HEK293 (cell line): ENCODE measurements at regions not wholly inside any gene's neighbourhood (a gene's known extent, or its start where the extent isn't known, plus 50 kb on each side); places are given as distances from the start of the nearest gene placed in this dataset.

ENCODE experiments used
- CTCF ChIA-PET: fragments of 350-600 bp; formaldehyde crosslinking; extraction: SDS; loops from one replicate; lab custom pipeline; 2021; ENCODE audit warnings: antibody characterized with exemption; lab: Yijun Ruan, JAX
- POLR2A ChIA-PET: fragments of 300-600 bp; formaldehyde crosslinking; extraction: SDS; loops from one replicate; lab custom pipeline; 2020; ENCODE audit warnings: antibody characterized with exemption, inconsistent platforms; lab: Yijun Ruan, JAX
- H3K27ac ChIP-seq: fragments of 200-500 bp; sonication (Bioruptor generic); 2 replicates; pipeline ENCODE4 v1.5.1; 2014; ENCODE audit warnings: low read depth, low read length, control low read depth, inconsistent platforms; ENCODE audit errors: extremely low read depth
- H3K36me3 ChIP-seq, 2 experiments: fragments of 200-500 bp in 1 of 2; sonication (Bioruptor generic) in 1 of 2; 1 replicate in 1 of 2; 2 replicates in 1 of 2; pipeline ENCODE4 v1.5.1; 2014 to 2017; ENCODE audit warnings: inconsistent platforms in 2 of 2, low read length in 2 of 2; ENCODE audit not compliant: control insufficient read depth in 2 of 2, insufficient read depth in 1 of 2
- H3K4me1 ChIP-seq: fragments of 200-500 bp; sonication (Bioruptor generic); 2 replicates; pipeline ENCODE4 v1.5.1; 2014; ENCODE audit warnings: mild to moderate bottlenecking, low read length, inconsistent platforms; ENCODE audit not compliant: control insufficient read depth, insufficient read depth
- H3K4me3 ChIP-seq: 2 replicates; pipeline ENCODE4 v1.5.1; 2011; ENCODE audit warnings: low read depth, mild to moderate bottlenecking, control low read depth, low read length, moderate library complexity
- H3K9me3 ChIP-seq: fragments of 200-500 bp; sonication (Bioruptor generic); 2 replicates; pipeline ENCODE4 v1.5.1; 2014; ENCODE audit warnings: low read depth, low read length, inconsistent platforms; ENCODE audit not compliant: control insufficient read depth, insufficient read depth
- GFI1B ChIP-seq: fragments of 450-650 bp; formaldehyde crosslinking; IDR thresholded peaks from 2 replicates; pipeline ENCODE4 v1.5.1; 2016; ENCODE audit warnings: missing biosample characterization, missing genetic modification characterization
- GLI4 ChIP-seq: fragments of 450-650 bp; formaldehyde crosslinking; IDR thresholded peaks from 2 replicates; pipeline ENCODE4 v1.5.1; 2016; ENCODE audit warnings: missing biosample characterization, missing genetic modification characterization
- REST ChIP-seq: fragments of 450-650 bp; formaldehyde crosslinking; IDR thresholded peaks from 2 replicates; pipeline ENCODE4 v1.5.1; 2016; ENCODE audit warnings: missing biosample characterization, missing genetic modification characterization
- ZBTB1 ChIP-seq: fragments of 450-650 bp; formaldehyde crosslinking; IDR thresholded peaks from 2 replicates; pipeline ENCODE4 v1.5.1; 2016; ENCODE audit warnings: missing biosample characterization, missing genetic modification characterization
- ZBTB20 ChIP-seq: fragments of 450-650 bp; formaldehyde crosslinking; IDR thresholded peaks from 2 replicates; pipeline ENCODE4 v1.5.1; 2016; ENCODE audit warnings: missing biosample characterization, missing genetic modification characterization
- ZBTB44 ChIP-seq: fragments of 450-650 bp; IDR thresholded peaks from 2 replicates; pipeline ENCODE4 v1.5.1; 2018; ENCODE audit warnings: missing biosample characterization, mild to moderate bottlenecking, missing genetic modification characterization
- ZBTB6 ChIP-seq: fragments of 450-650 bp; formaldehyde crosslinking; IDR thresholded peaks from 2 replicates; pipeline ENCODE4 v1.5.1; 2017; ENCODE audit warnings: missing biosample characterization, missing genetic modification characterization
- ZNF157 ChIP-seq: fragments of 450-650 bp; formaldehyde crosslinking; IDR thresholded peaks from 2 replicates; pipeline ENCODE4 v1.5.1; 2016; ENCODE audit warnings: missing biosample characterization, missing genetic modification characterization
- ZNF26 ChIP-seq: fragments of 450-650 bp; formaldehyde crosslinking; IDR thresholded peaks from 2 replicates; pipeline ENCODE4 v1.5.1; 2016; ENCODE audit warnings: missing biosample characterization, missing genetic modification characterization
- ZNF391 ChIP-seq: fragments of 450-650 bp; formaldehyde crosslinking; IDR thresholded peaks from 2 replicates; pipeline ENCODE4 v1.5.1; 2016; ENCODE audit warnings: low read depth, missing biosample characterization, missing genetic modification characterization, borderline replicate concordance
- ZNF404 ChIP-seq: fragments of 450-650 bp; formaldehyde crosslinking; IDR thresholded peaks from 2 replicates; pipeline ENCODE4 v1.5.1; 2017; ENCODE audit warnings: missing biosample characterization, missing genetic modification characterization
- ZNF473 ChIP-seq: fragments of 450-650 bp; formaldehyde crosslinking; IDR thresholded peaks from 2 replicates; pipeline ENCODE4 v1.5.1; 2017; ENCODE audit warnings: missing biosample characterization, missing genetic modification characterization
- ZNF518A ChIP-seq: fragments of 450-650 bp; formaldehyde crosslinking; conservative IDR thresholded peaks from 2 replicates; pipeline ENCODE4 v1.5.1; 2016; ENCODE audit warnings: low read depth, missing biosample characterization, missing genetic modification characterization
- ZNF521 ChIP-seq: fragments of 450-650 bp; formaldehyde crosslinking; IDR thresholded peaks from 2 replicates; pipeline ENCODE4 v1.5.1; 2017; ENCODE audit warnings: missing biosample characterization, mild to moderate bottlenecking, missing genetic modification characterization
- ZNF530 ChIP-seq: fragments of 450-650 bp; formaldehyde crosslinking; IDR thresholded peaks from 2 replicates; pipeline ENCODE4 v1.5.1; 2016; ENCODE audit warnings: low read depth, missing biosample characterization, missing genetic modification characterization

- CTCF ChIA-PET, result no interaction called here
- no peaks in the 10 kb centered on the region for H3K9me3 ChIP-seq
- H3K4me3 ChIP-seq, result no peak overlapping the region
- H3K4me1 ChIP-seq, result no peaks in the 10 kb centered on the region
- H3K27ac ChIP-seq, result no peak overlapping the region
- no peaks in the 10 kb centered on the region for H3K36me3 ChIP-seq
- POLR2A ChIA-PET, result no interaction called here
- no peak for TF ChIP-seq ZBTB6 (tag by site-specific recombination)
- TF ChIP-seq ZNF518A (tag by site-specific recombination), result no peak
- TF ChIP-seq ZNF26 (tag by site-specific recombination), result no peak
- TF ChIP-seq GFI1B, result no peak
- no peak for TF ChIP-seq ZNF157 (tag by site-specific recombination)
- no peak for TF ChIP-seq GLI4 (tag by site-specific recombination)
- no peak for TF ChIP-seq REST (tag by site-specific recombination)
- no peak for TF ChIP-seq ZBTB20 (tag by site-specific recombination)
- TF ChIP-seq ZNF473 (tag by site-specific recombination), result no peak
- TF ChIP-seq ZNF404 (tag by site-specific recombination), result no peak
- no peak for TF ChIP-seq ZNF391 (tag by site-specific recombination)
- TF ChIP-seq ZNF530 (tag by site-specific recombination), result no peak
- no peak for TF ChIP-seq ZNF521 (tag by site-specific recombination)
- TF ChIP-seq ZBTB1 (tag by site-specific recombination), result no peak
- no peak for TF ChIP-seq ZBTB44
These were observed 58.4 kb upstream of the GOLIM4 start for GRCh38 chr3:168154089-168154488.
